Effector memory CD4-positive, alpha-beta T cell (primary cell): ENCODE measurements at regions not wholly inside any gene's neighbourhood (a gene's known extent, or its start where the extent isn't known, plus 50 kb on each side); places are given as distances from the start of the nearest gene placed in this dataset.

Experiments used
- DNase-seq, 3 donors: peaks; one replicate each; pipeline ENCODE4 v3.0.0-alpha.2; 2020
- H3K27ac ChIP-seq: 2 replicates; pipeline ENCODE4 v1.7.0; 2013; ENCODE audit warnings: mild to moderate bottlenecking, low read length, moderate library complexity; ENCODE audit not compliant: insufficient read depth, poor library complexity, severe bottlenecking
- H3K27me3 ChIP-seq: replicated peaks from 2 replicates; pipeline ENCODE4 v1.7.0; 2013; ENCODE audit warnings: mild to moderate bottlenecking, low read length; ENCODE audit not compliant: insufficient read depth, control insufficient read depth, poor library complexity, severe bottlenecking
- H3K36me3 ChIP-seq: 2 replicates; pipeline ENCODE4 v1.7.0; 2013; ENCODE audit warnings: mild to moderate bottlenecking, low read length, moderate library complexity; ENCODE audit not compliant: control insufficient read depth, insufficient read depth
- H3K4me1 ChIP-seq: 2 replicates; pipeline ENCODE4 v1.7.0; 2013; ENCODE audit warnings: low read length, mild to moderate bottlenecking; ENCODE audit not compliant: control insufficient read depth, insufficient read depth, poor library complexity, severe bottlenecking
- H3K4me3 ChIP-seq: 2 replicates; pipeline ENCODE4 v1.7.0; 2013; ENCODE audit warnings: low read length, low read depth, mild to moderate bottlenecking; ENCODE audit not compliant: insufficient read depth, poor library complexity, severe bottlenecking
- H3K9me3 ChIP-seq: 2 replicates; pipeline ENCODE4 v1.7.0; 2013; ENCODE audit warnings: mild to moderate bottlenecking, low read length, moderate library complexity; ENCODE audit not compliant: control insufficient read depth

DNA sequence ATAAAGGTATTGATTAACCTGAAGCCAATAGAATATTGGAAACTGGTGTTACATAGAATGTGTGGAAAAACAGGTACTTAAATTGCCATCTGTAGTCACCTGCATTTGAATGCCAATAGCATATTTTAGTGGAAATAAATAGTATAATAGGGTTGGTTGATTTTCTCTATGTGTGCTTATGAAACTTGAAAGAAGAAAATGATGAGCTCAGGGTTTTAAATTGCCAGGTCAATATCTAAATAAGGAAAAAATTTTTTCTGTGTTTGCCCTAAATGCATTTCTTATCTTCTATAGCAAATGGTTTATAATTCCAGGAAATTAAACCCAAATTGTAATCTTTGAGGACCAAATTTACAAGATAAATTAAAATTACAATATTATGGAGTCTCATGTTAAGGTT lies 626.6 kb downstream of the CDH8 start:
- Histone ChIP-seq H3K4me3 (no peak overlapping the region), H3K27ac (no peak overlapping the region), H3K9me3 (no peaks in the 10 kb centered on the region), H3K27me3 (no peaks in the 10 kb centered on the region), H3K4me1 (no peaks in the 10 kb centered on the region), H3K36me3 (no peaks in the 10 kb centered on the region)
- no peak for DNase-seq

DNA sequence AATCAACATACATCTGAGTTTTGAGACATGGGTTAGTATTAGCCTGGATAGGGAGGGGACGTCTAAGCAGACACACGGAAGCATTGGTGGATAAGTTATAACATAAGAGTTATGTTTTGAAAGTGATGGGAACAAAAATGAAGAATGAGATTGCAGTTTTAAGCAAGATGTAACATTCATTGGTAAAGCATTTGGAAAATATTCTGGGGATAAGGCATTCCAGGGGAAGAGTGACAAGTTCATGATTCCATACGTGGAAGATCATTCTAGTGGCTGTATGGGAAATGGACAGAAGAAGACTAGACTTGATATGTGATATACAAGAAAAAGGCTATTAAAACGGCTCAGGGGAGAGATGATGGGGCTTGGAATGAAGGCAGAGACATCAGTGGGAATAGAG lies 632.9 kb downstream of the CDH8 start:
- Histone ChIP-seq H3K9me3 (no peaks in the 10 kb centered on the region), H3K36me3 (no peaks in the 10 kb centered on the region), H3K27me3 (no peaks in the 10 kb centered on the region), H3K4me3 (no peak overlapping the region), H3K27ac (no peak overlapping the region), H3K4me1 (no peaks in the 10 kb centered on the region)
- no peak for DNase-seq

GRCh38 chr16:61391896-61392295 lies 644.3 kb downstream of the CDH8 start:
- DNase-seq, result no peak
- Histone ChIP-seq H3K27ac (no peak overlapping the region), H3K4me1 (no peaks in the 10 kb centered on the region), H3K27me3 (no peaks in the 10 kb centered on the region), H3K36me3 (no peaks in the 10 kb centered on the region), H3K9me3 (no peaks in the 10 kb centered on the region), H3K4me3 (no peak overlapping the region)

DNA sequence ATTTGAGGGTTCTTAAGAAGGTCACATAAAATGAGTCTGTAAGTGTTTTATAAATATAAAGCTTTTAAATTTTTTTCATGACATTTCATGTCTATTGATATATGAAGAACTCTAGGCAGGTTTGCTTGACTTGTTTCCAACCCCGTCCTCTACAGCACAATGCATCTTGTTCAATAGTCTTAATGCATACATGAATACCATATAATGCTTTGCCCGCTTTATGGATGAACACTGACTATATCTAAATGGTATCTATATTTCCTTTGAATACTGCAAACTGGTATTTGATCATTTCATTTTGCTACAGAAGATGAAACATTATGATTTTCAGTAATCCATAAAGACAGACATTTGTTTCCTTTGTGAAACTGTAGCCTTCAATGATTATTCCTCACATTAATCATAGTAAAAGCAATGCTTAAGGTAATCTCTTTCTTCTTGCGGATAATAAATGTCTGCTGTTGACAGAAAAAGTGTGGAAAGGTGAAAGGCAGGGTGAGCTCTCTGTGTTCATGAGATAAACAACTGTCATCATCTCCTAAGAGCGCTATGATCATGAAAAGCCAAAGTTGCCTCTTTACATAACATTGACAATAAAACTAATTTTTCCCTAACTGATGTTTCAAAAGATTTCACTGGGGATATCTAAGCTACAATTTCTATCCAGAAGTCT lies 645.1 kb downstream of the CDH8 start:
- Histone ChIP-seq H3K4me3 (no peak overlapping the region), H3K27ac (no peak overlapping the region), H3K27me3 (no peaks in the 10 kb centered on the region), H3K9me3 (no peaks in the 10 kb centered on the region), H3K36me3 (no peaks in the 10 kb centered on the region), H3K4me1 (no peaks in the 10 kb centered on the region)
- DNase-seq, result no peak

DNA sequence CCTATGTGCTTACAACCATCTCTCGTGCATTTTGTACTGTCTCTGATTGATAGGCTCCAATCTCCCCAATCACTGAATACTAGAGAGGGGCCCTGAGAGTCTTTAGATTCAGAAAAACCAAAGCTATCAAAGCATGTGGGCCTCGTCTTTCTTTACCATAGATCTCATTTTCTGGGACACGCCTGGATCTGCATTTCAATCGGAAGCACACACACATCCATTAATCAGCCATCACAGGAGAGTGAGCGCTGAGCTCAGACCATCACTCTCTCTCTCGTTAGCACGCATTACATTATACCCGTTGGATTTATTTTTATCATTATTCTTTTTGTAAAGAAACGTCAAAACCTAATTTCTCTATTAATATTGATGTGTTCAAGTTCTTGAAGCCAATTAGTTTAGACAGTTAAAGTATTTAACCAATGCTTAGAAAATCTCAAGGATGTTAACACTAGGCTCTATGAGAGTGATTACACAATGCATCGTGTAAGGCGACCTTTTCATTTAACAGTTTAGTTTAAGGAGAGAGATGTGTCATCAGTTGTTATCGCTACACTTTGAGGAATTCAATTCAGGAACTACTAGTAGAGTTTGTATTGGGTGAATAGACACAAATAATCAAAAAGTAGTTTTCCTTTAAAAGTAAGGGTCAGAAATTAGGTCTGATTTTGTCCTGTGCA lies 650.7 kb downstream of the CDH8 start:
- no peak for DNase-seq
- Histone ChIP-seq H3K27me3 (no peaks in the 10 kb centered on the region), H3K27ac (no peak overlapping the region), H3K9me3 (no peaks in the 10 kb centered on the region), H3K4me3 (no peak overlapping the region), H3K4me1 (no peaks in the 10 kb centered on the region), H3K36me3 (no peaks in the 10 kb centered on the region)

DNA sequence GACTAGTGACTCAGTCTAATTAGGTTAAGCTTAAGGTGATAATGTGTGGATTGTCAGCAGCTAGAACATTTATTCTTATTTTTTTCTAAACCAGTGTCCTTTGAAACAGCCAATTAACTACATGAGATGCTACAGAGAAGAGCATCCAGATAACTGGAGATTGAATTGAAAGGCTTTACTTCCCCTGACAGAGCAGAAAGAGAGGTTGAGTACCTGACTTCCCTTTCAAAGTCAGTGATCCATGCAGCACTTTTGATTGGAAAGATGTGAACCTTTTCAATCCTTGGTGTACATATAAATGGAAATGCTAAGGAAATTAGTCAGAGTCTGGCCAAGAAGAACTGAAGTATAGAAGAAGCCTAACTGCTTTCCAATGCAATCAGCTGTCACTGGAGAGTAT lies 653.8 kb downstream of the CDH8 start:
- H3K27ac ChIP-seq, result no peak overlapping the region
- peaks cover 4% of the 10 kb centered on the region for H3K9me3 ChIP-seq
- H3K27me3 ChIP-seq, result no peaks in the 10 kb centered on the region
- H3K4me1 ChIP-seq, result no peaks in the 10 kb centered on the region
- no peak overlapping the region for H3K4me3 ChIP-seq
- no peak for DNase-seq
- H3K36me3 ChIP-seq, result no peaks in the 10 kb centered on the region

- H3K27me3 ChIP-seq, result no peaks in the 10 kb centered on the region
- DNase-seq, result no peak
- peaks cover 4% of the 10 kb centered on the region for H3K9me3 ChIP-seq
- H3K27ac ChIP-seq, result no peak overlapping the region
- H3K36me3 ChIP-seq, result no peaks in the 10 kb centered on the region
- H3K4me1 ChIP-seq, result no peaks in the 10 kb centered on the region
- no peak overlapping the region for H3K4me3 ChIP-seq
These were observed 656.9 kb downstream of the CDH8 start for GRCh38 chr16:61379311-61379710.

DNA sequence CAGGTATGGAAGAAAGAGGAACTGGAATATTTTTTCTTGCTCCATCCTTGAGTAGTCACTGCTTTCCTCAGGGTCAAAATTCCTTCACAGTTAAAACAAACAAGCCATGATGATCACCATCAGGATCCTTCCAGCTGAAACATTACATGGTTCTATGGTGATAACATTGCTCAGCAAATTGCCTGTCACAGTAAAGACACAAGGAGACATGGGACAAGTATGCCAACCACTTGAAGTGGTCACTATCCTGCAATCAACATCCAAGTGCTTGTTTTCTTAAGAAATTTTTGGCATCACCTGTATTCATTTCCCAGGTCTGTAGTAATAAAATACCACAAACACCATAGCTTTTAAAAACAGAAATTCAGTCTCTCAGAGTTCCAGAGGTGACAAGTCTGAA lies 662.2 kb downstream of the CDH8 start:
- Histone ChIP-seq H3K4me3 (no peak overlapping the region), H3K9me3 (no peaks in the 10 kb centered on the region), H3K36me3 (no peaks in the 10 kb centered on the region), H3K4me1 (no peaks in the 10 kb centered on the region), H3K27ac (no peak overlapping the region), H3K27me3 (no peaks in the 10 kb centered on the region)
- no peak for DNase-seq

GRCh38 chr16:61371881-61372280 lies 664.4 kb downstream of the CDH8 start:
- no peak for DNase-seq
- Histone ChIP-seq H3K27ac (no peak overlapping the region), H3K27me3 (no peaks in the 10 kb centered on the region), H3K4me1 (no peaks in the 10 kb centered on the region), H3K9me3 (no peaks in the 10 kb centered on the region), H3K36me3 (no peaks in the 10 kb centered on the region), H3K4me3 (no peak overlapping the region)

GRCh38 chr16:61371388-61371787 lies 664.9 kb downstream of the CDH8 start:
- no peak for DNase-seq
- Histone ChIP-seq H3K9me3 (no peaks in the 10 kb centered on the region), H3K27ac (no peak overlapping the region), H3K36me3 (no peaks in the 10 kb centered on the region), H3K4me3 (no peak overlapping the region), H3K27me3 (no peaks in the 10 kb centered on the region), H3K4me1 (no peaks in the 10 kb centered on the region)
